ENCODE measurements at regions not wholly inside any gene's neighbourhood (a gene's known extent, or its start where the extent isn't known, plus 50 kb on each side); places are given as distances from the start of the nearest gene placed in this dataset.
"Not testable (repeated sequence)": the region's sequence is repeated elsewhere in the genome, so short reads cannot be mapped to it uniquely, and the experiment has no call there.

DNA sequence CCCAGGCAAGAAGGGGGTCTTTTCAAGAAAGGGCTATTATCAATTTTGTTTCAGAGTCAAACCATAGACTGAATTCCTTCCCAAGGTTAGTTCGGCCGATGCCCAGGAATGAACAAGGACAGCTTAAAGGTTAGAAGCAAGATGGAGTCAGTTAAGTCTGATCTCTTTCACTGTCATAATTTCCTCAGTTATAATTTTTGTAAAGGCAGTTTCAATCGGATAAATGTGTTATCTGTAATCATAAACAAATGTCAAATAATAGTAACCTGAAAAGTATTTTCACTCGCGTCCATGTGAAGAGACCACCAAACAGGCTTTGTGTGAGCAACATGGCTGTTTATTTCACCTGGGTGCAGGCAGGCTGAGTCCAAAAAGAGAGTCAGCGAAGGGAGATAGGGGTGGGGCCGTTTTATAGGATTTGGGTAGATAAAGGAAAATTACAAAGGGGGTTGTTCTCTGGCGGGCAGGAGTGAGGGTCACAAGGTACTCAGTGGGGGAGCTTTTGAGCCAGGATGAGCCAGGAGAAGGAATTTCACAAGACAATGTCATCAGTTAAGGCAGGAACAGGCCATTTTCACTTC, 862.1 kb upstream of the NDST4 start:
- H2BK120ac ChIP-seq (ENCODE audit: low read depth, low read length); H3K4me1 ChIP-seq (ENCODE audit: control insufficient read depth, insufficient read depth, low read length); H3K36me3 ChIP-seq (ENCODE audit: control insufficient read depth, insufficient read depth, low read length); H3K4ac ChIP-seq (ENCODE audit: low read depth, low read length); H3K9me1 ChIP-seq (ENCODE audit: insufficient read depth, low read length); H3K56ac ChIP-seq (ENCODE audit: extremely low read depth, insufficient read depth, low read length); H3K9ac ChIP-seq (ENCODE audit: low read depth, low read length); H3K4me2 ChIP-seq (ENCODE audit: low read depth, low read length); H3K23ac ChIP-seq (ENCODE audit: low read depth, low read length); H3K79me1 ChIP-seq (ENCODE audit: low read depth in 1 of 2, low read length in 2 of 2); H3K27ac ChIP-seq (ENCODE audit: insufficient read depth, low read length); BruUV-seq (replicated peaks); H2BK20ac ChIP-seq (ENCODE audit: low read depth, low read length); intact Hi-C loops (cut with micrococcal nuclease); DNase-seq; H2AK5ac ChIP-seq (ENCODE audit: low read depth, low read length); H3K14ac ChIP-seq (replicated peaks; ENCODE audit: low read depth, low read length); CTCF ChIA-PET; H4K8ac ChIP-seq (ENCODE audit: low read depth in 2 of 2, low read length in 2 of 2); in situ Hi-C loops (cut with MboI; ENCODE audit: low sequenced_read_pairs); dilution Hi-C loops (cut with HindIII; ENCODE audit: low sequenced_read_pairs, unreplicated experiment); H2AFZ ChIP-seq (replicated peaks; ENCODE audit: low read length, poor library complexity); H2AK9ac ChIP-seq (replicated peaks; ENCODE audit: low read depth, low read length, poor library complexity); H4K5ac ChIP-seq (ENCODE audit: low read depth, low read length); H3K27me3 ChIP-seq (ENCODE audit: control insufficient read depth, insufficient read depth, low read length); H3K9me3 ChIP-seq (ENCODE audit: control insufficient read depth, insufficient read depth, low read length); ATAC-seq (ENCODE audit: low read depth); H3K18ac ChIP-seq (ENCODE audit: low read depth, low read length); H4K20me1 ChIP-seq (ENCODE audit: insufficient read depth, low read length); H3K4me3 ChIP-seq (ENCODE audit: insufficient read depth, low read depth, low read length); POLR2A ChIA-PET (ENCODE audit: unreplicated experiment); H2BK5ac ChIP-seq (ENCODE audit: low read depth, low read length, poor library complexity, severe bottlenecking); H4K91ac ChIP-seq (ENCODE audit: insufficient read depth, low read depth, low read length); H2BK15ac ChIP-seq (ENCODE audit: low read depth, low read length): not testable (repeated sequence)
- WGBS, 2 experiments (ENCODE audit: extremely low coverage in 2 of 2, insufficient read length in 1 of 2): no CpG with 5 or more reads among the region's 8 CpGs

Data from IMR-90 (cell line).